ENCODE measurements at regions not wholly inside any gene's neighbourhood (a gene's known extent, or its start where the extent isn't known, plus 50 kb on each side); places are given as distances from the start of the nearest gene placed in this dataset.

- no peak for DNase-seq (ENCODE audit: low read depth)
- H3K4me3 ChIP-seq (ENCODE audit: low read depth, low read length): no peak overlapping the region
- TF ChIP-seq CTCF (IDR thresholded peaks at IDR 0.05; ENCODE audit: low read depth, low read length): no peak
- TF ChIP-seq POLR2A (IDR thresholded peaks at IDR 0.05; ENCODE audit: extremely low read depth, insufficient read length): no peak
- no peak for TF ChIP-seq MAX (IDR thresholded peaks at IDR 0.05; ENCODE audit: low read depth, low read length)
- TF ChIP-seq MYC (IDR thresholded peaks at IDR 0.05; ENCODE audit: low read depth, low read length): no peak
Measured at GRCh38 chr7:4626318-4626845, 55.7 kb upstream of the FOXK1 start.

DNA sequence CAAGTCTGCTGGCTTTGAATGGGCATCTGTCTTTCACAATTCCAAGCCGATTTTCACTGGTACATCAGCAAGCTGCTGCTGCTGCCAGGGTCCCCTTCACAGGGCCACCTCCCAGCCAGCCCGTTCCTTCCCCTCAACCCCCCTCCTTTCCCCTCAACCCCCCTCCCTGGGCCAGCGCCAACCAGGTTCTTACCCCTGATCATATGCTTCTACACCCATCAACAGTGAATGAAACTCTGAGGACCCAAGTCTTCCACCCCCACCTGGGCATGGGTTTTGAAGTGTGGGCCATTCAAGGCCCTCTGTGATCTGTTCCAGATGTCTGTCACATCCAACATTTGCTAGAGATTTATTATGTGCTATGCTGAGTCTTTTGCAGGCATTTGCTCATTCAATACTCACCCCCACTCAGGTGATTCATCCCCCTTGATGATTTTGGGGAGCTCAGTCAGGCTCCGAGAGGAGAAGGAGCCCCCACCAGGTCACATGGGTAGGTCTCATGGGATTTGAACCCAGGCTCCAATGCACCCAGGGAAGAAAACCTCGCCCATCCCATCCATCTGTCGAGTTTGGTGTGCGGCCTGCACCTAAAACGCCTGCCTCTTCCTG lies 52.7 kb upstream of the FOXK1 start:
- no peak overlapping the region for H3K4me3 ChIP-seq (ENCODE audit: low read depth, low read length)
- TF ChIP-seq POLR2A (IDR thresholded peaks at IDR 0.05; ENCODE audit: extremely low read depth, insufficient read length): no peak
- TF ChIP-seq MYC (IDR thresholded peaks at IDR 0.05; ENCODE audit: low read depth, low read length): no peak
- TF ChIP-seq CTCF (IDR thresholded peaks at IDR 0.05; ENCODE audit: low read depth, low read length): no peak
- no peak for TF ChIP-seq MAX (IDR thresholded peaks at IDR 0.05; ENCODE audit: low read depth, low read length)
- no peak for DNase-seq (ENCODE audit: low read depth)

GRCh38 chr7:4631380-4632179 lies 50.5 kb upstream of the FOXK1 start:
- no peak overlapping the region for H3K4me3 ChIP-seq (ENCODE audit: low read depth, low read length)
- no peak for TF ChIP-seq MYC (IDR thresholded peaks at IDR 0.05; ENCODE audit: low read depth, low read length)
- TF ChIP-seq MAX (IDR thresholded peaks at IDR 0.05; ENCODE audit: low read depth, low read length): no peak
- no peak for TF ChIP-seq POLR2A (IDR thresholded peaks at IDR 0.05; ENCODE audit: extremely low read depth, insufficient read length)
- peak; percentile 12 for TF ChIP-seq CTCF (IDR thresholded peaks at IDR 0.05; ENCODE audit: low read depth, low read length)
- peak; percentile 44 for DNase-seq (ENCODE audit: low read depth)

Data from NB4 (cell line).